Stimulated activated naive CD4-positive, alpha-beta T cell (primary cell): ENCODE measurements at regions not wholly inside any gene's neighbourhood (a gene's known extent, or its start where the extent isn't known, plus 50 kb on each side); places are given as distances from the start of the nearest gene placed in this dataset.
"Not testable (repeated sequence)": the region's sequence is repeated elsewhere in the genome, so short reads cannot be mapped to it uniquely, and the experiment has no call there.

Source experiments
- DNase-seq, 6 experiments: peaks; one replicate each; lab custom pipeline; 2025; lab: John Stamatoyannopoulos, UW

DNA sequence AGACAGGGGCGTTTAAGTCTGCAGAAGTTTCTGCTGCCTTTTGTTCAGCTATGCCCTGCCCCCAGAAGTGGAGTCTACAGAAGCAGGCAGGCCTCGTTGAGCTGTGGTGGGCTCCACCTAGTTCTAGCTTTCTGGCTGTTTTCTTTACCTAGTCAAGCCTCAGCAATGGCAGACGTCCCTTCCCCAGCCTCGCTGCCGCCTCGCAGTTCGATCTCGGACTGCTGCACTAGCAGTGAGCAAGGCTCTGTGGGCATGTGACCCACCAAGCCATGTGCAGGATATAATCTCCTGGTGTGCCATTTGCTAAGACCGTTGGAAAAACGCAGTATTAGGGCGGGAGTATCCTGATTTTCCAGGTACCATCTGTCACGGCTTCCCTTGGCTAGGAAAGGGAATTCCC, 742.7 kb upstream of the NRXN1 start:
- not testable (repeated sequence) for DNase-seq

DNA sequence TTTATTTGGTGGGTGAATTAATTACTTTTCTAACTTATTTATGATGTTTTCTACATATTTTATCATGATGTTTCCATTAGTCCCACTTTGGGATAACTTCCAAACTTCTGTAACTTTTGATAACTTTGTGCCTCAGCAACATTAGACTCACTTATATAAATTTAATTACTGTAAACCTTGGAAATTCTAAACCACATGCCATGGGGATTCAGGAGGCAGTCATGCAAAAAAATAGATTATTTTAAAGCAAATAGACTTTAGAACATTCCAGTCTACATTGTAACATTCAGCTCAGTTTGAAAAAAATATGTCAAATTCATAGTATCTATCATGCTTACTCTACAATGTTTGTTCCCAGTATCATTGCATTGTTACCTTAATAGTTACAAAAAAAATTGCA, 728.5 kb upstream of the NRXN1 start:
- no peak for DNase-seq

DNA sequence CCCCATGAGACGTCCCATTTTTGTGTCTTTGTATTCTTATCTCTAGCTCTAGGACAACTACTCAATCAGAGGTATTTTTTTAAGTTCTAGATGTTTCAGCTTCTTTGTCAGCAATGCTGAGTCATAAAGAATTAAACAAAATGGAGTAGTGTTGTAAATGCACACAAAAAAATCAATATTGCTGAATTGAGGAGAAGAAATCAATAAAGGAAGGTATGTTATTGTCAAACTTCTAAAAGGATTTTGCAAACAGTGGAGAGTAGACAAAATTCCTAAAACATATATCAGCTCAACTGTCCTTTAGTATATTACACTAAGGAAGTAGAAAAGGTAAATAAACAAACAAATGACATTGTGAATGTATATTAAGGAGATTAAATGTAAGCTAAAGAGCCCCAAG, 726.1 kb upstream of the NRXN1 start:
- DNase-seq = no peak

DNA sequence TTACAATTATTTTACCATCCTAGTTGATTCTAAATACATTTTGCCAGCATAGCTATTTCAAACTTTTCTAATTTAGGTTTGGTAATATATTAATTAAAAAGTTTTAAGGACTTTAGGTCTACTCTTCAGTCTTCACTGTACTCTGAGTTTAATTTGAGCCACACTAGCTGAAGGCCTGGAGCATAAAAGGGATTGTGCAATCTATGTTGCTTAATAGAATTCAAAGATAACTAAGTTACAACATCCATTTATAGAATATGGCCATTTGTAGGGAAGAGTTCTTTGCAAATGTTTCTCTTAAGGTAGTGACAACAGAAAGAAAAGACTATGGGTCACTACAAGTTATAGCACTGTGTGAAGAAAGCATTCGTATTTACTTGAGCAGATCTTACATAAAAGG, 702.2 kb upstream of the NRXN1 start:
- no peak for DNase-seq

- no peak for DNase-seq
Measured at GRCh38 chr2:51723691-51724090, 691.8 kb upstream of the NRXN1 start.

GRCh38 chr2:51722311-51722710, 690.4 kb upstream of the NRXN1 start:
- no peak for DNase-seq

- no peak for DNase-seq
Measured at GRCh38 chr2:51720826-51721225, 688.9 kb upstream of the NRXN1 start.

DNA sequence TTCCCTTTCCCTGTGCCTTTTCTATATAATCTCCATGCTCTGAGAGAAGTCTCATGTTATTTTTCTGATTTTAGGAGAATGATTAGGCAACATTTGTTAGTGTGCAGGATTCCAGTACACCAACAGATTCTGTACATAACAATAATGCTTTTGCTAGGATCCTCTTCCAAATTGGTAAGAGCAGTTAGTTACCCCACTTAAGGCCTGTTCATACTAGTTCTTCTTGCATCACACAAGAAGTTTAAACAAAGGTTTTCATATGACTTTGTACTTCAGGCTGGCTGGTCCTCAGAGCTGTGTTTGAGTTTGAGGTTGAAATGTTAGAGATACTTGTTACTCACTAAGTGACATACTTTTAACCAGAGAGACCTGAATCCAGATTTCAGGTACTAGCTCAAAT, 686.9 kb upstream of the NRXN1 start:
- DNase-seq = no peak

DNA sequence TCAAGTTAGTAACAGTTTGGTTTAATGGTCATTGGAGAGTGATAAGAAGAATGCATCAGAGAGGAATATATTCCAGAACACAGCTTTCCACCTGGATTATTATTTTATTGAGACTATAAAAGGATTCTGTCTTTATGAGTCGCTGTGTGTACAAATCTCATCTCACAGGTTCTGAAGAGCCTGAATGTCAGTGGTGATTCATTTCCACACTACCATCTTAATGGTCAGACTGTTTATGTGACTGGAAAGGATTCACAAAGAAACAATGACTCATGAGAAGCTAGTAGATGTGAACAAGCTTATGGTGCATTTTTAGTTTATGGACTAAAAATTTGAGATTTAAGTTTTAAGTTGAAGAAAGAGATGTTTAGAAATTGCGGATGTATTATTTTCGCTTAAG, 685.4 kb upstream of the NRXN1 start:
- no peak for DNase-seq

DNA sequence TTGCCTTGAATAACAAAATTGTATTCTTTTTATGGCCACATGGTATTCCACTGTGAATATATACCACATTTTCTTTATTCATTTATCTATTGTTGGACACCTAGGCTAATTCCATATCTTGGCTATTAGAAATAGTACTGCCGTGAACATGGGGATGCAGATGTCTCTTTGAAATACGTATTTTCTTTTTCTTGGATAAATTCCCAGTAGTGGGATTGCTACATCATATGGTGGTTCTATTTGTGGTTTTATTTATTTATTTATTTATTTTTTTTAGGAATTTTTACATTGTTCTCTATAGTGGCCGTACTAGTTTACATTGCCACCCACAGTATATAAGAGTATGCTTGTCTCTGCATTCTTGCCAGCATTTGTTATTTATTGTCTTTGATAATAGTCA, 679.8 kb upstream of the NRXN1 start:
- no peak for DNase-seq

DNA sequence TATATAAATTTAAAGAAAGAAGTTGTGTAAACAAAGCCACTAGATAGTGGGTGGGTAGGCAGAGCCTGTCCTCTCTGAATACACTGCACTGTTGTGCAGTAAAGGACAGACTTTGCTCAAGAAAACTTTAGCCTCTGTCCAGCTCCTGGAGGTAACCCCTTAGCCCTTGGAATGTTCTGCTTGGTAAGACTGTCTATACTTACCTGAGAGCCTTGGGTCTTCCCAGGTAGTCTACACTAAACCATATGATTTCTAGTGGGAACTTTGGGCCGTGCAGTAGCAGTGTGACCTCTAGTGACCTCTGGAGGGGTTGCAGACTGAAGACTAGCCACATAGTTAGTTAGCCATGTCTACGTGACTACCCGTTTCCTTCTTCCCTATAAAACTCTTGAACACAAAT, 678.3 kb upstream of the NRXN1 start:
- DNase-seq = no peak

DNA sequence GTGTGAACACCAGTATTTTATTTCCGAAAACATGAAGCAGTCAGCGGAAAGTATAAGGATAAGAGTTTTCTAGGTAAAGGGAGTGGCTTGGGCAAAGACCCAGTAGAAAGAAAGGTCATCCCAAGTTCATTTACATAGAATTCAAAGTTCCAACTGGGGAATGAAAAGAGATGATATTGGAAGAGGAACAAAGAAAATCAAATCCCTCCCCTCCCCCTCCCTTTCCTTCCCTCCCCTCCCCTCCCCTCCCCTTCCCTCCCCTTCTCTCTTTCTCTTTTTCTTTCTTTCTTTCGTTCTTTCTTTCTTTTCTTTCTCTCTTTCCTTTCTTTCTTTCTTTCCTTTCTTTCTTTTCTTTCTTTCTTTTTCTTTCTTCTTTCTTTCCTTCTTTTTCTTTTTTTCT, 675.7 kb upstream of the NRXN1 start:
- no peak for DNase-seq

GRCh38 chr2:51706220-51706619, 674.3 kb upstream of the NRXN1 start:
- no peak for DNase-seq

- no peak for DNase-seq
Measured at GRCh38 chr2:51705417-51705816, 673.5 kb upstream of the NRXN1 start.

GRCh38 chr2:51698021-51698420, 666.1 kb upstream of the NRXN1 start:
- no peak for DNase-seq

GRCh38 chr2:51697095-51697494, 665.2 kb upstream of the NRXN1 start:
- DNase-seq = no peak

DNA sequence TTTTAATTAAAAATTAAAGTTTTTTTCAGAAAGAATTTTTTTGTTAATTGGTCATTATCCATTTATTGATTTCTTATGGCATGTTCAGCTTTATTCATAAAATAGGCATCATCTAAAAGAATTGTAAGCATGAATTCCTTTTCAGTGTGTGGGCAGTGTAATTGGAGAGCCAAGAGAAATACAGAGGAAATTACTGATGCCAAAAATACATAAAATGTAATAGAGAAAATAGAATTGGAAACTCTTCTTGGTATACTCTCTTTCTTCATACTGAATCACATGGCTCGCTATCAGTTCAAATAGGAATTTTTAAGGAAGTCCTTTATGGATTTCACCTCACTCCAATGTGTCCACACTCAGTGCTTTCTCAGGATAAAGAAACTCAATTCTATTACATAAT, 663.6 kb upstream of the NRXN1 start:
- DNase-seq = no peak

DNA sequence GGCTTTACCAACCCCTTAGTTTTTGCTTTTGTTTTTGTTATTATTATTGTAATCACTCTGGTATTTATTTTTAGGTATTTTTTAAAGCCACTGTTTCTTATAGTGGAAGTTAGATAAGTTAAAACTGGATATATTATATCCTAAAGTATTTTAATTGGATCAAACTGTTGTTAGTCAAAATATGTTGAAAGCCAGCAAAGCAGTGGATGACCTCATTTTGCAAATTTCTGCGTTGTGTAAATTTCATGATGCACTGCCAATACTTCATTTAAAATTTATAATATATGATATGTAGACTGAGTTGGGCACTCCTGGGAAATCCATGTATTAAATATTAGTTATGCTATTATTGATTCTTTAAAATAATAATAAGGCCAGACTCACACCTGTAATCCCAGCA, 661.7 kb upstream of the NRXN1 start:
- no peak for DNase-seq

DNA sequence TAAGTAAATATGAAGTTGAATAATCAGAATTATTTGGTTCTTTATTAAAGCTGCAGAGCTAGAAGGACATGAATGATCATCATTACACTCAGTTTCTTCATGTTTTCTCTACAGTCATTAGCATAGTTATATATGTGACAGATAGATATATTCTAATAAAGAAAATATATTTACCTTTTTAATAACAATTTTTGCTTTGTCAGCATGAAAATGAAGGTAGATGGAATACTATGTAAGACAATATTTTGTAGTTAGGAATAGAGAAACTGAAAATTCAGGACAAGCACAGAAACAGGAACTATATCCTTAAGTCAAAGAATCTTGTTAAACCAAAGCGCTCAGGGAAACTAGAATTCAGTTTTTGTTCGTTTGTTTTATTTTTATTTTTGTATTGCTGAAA, 649.9 kb upstream of the NRXN1 start:
- no peak for DNase-seq

DNA sequence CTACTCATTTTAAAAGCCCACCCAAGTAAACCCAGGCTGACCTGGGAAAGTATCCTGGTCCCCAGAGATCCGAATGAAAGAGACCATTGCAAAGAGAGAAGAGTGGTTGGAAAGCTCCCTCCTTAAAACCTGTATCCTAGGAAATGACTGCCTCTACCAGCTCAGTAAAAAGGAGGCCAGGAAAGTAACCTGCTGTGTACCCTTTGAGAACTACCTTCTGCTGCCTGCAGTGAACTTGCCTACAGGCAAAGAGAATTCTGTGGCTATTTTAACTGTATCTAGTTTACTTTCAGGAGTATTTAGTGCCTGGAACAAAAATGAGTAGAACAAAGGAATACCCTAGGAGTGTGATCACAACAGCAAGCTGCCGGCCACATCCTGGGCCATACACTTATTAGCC, 641.7 kb upstream of the NRXN1 start:
- no peak for DNase-seq

DNA sequence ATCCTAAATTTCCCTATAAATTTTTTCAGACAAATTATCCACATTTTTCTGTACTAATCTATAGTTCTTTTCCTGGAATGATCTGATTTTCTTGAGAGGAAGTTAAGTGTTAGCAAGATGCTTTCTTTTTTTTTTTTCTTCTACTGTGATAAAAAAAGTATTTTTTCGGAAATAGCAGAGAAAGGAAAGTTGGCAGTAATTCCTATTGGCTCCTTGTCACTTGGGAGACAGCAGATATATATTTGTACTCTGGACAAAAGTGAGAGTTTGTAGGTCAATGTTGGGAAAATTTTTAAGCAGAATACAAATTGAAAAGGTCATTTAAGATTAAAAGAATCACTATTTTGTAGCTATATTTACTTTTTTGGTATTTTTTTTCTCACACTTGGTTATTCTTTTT, 635.7 kb upstream of the NRXN1 start:
- no peak for DNase-seq

DNA sequence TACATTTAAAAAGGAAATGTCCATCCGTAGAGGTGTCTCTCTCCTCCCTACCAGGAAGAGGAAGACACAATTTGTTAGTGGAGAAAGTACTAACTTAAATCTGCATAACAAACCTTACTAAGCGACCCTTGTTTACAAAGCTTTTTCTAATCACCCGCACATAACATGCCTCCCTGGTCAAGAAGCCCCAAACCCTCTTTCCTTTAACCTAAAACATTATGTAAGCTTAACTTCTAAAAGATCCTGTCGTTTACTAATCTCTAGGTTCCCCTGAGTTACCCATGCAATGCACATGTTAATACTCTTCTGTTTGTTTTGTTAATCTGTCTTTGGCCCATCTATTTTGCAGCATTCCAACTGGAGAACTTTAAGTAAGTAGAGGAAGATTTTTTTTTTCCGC, 630.3 kb upstream of the NRXN1 start:
- no peak for DNase-seq

DNA sequence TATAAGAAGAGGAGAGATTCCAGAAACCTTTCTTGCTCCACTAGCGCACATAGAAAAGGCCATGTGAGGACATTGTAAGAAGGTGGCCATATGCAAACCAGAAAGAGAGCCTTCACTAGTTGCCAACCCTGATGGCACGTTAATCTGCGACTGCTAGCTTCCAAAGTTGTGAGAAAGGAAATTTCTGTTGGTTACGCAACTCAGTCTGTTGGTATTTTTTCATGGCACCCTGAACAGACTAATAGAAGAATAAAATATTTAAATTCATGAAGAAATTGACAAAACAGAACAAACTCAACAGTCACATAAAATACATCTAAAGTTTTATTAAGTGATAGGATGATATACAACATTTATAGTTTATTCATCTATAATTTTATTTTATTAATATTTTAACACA, 625.9 kb upstream of the NRXN1 start:
- no peak for DNase-seq

DNA sequence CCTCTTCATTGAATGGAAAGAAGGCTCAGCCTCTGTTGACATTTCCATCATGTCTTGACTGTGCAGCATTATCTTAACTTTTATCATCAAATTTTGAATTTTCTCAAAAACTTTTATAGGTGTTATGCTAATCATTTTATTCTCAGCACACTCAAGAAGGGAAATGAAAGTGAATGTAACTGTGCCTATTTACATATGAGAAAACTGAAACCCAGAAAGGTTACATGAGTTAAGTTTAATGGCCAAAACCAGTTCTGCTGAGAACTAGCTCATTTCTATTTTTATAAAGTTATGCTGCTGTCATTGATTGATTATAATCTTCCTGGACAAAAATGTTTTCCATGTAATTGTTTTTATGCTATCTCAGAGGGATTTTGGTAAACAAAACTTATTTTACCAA, 618.8 kb upstream of the NRXN1 start:
- no peak for DNase-seq

DNA sequence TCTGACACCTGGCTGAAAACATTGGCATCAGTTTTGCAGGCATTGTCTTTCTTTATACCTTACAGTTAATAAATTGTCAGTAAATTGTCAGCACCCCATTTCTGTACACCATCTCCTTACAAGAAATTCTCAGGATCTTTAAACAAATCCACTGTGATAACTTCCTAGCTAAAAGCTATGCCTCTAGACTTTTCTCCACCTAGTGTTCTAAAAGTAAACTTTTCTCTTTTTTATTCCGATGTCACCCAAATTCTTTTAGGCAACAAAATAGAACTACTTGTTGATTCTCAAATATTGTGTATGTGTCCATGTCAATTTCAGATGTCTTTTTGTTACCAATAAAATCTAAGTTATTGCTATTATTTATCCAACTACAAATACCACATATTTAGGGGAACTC, 617.4 kb upstream of the NRXN1 start:
- DNase-seq = no peak
